GM13977 (cell line): ENCODE measurements at regions not wholly inside any gene's neighbourhood (a gene's known extent, or its start where the extent isn't known, plus 50 kb on each side); places are given as distances from the start of the nearest gene placed in this dataset.

Experiments used
- DNase-seq: peaks from one replicate; pipeline ENCODE4 v3.0.0; 2012; ENCODE audit warnings: low spot score
- CTCF ChIP-seq: IDR thresholded peaks from 2 replicates; pipeline ENCODE4 v1.5.1; 2012; ENCODE audit warnings: mild to moderate bottlenecking, control low read depth; ENCODE audit not compliant: insufficient read depth; ENCODE audit errors: extremely low read depth, missing control alignments
- in situ Hi-C: fragments of 300-500 bp; cut with MboI; formaldehyde crosslinking; loops from one replicate; pipeline ENCODE4 v1.12.0; 2022; ENCODE audit warnings: low sequenced_read_pairs, low pct_unique_long_range_greater_than_20kb, mixed read lengths, inconsistent platforms; ENCODE audit not compliant: unreplicated experiment

- in situ Hi-C loops: no loop called here
- DNase-seq: no peak
- TF ChIP-seq CTCF: no peak
Observed at GRCh38 chr3:152056073-152056472, 182.6 kb downstream of the SUCNR1 start.

- TF ChIP-seq CTCF: no peak
- in situ Hi-C loops: no loop called here
- DNase-seq: no peak
Observed at GRCh38 chr3:152056481-152056880, 183.0 kb downstream of the SUCNR1 start.

- no peak for TF ChIP-seq CTCF
- in situ Hi-C loops: no loop called here
- DNase-seq: no peak
Observed at GRCh38 chr3:152056987-152057386, 183.5 kb downstream of the SUCNR1 start.

- in situ Hi-C loops: no loop called here
- no peak for DNase-seq
- TF ChIP-seq CTCF: no peak
Observed at GRCh38 chr3:152058856-152059255, 185.4 kb downstream of the SUCNR1 start.

DNA sequence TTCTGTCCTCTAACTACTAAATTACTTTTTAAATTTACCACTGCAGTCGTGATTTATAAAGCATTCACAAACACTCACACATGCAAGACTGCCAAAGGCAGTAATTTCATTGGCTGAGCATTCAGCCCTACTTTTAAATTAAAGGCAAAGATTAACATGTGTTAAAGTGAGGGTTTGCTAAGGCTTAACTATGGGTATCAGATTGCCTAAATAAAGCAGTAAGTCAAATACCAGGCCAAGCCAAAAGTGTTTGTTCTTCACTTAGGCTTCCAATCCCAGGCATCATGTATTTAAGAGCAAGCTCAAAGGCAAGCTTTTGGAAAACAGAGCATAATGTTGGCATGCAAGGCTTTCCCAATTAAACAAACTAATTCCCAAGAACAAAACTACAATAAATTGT is 187.3 kb downstream of the SUCNR1 start:
- TF ChIP-seq CTCF: no peak

DNA sequence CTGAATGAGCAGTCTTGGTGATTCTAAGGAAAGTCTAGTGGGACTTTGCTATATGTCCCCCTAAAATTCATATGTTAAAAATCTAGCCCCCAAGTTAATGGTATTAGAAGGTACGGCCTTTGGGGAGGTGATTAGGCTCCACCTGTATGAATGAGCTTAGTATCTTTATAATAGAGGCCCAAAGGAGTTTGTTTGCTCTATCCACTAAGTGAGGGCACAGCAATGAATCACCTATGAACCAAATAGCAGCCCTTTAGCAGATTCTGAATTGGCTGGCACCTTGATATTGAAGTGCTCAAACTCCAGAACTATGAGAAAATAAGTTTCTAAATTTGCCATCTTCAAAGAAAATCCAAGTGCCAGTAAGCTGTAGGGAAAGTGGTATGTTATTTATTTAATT is 187.9 kb downstream of the SUCNR1 start:
- no peak for TF ChIP-seq CTCF
- in situ Hi-C loops: no loop called here
- no peak for DNase-seq

More for the DNA sequence above, 187.3 kb downstream of the SUCNR1 start:
- DNase-seq: no peak
- in situ Hi-C loops: no loop called here

DNA sequence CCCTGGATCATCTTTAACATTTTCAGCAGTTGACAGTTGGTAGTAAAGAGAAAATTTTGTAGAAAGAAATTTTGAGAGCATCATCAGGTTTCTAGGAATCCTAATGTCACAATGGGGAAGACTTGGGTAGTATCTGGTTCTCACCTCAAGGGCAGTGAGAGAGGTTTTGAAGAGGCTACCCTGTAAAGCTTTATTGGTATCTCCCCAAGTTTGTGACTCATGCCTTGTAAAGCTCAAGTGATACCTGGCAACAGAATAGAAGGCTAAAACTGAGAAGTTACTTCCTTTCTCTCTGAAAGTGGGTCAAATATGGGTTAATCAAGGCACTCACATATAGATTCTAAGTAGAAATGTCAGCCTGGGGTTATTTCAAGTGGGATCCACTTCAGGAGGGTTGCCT is 196.4 kb downstream of the SUCNR1 start:
- DNase-seq: no peak
- in situ Hi-C loops: no loop called here
- no peak for TF ChIP-seq CTCF
